ENCODE measurements at regions not wholly inside any gene's neighbourhood (a gene's known extent, or its start where the extent isn't known, plus 50 kb on each side); places are given as distances from the start of the nearest gene placed in this dataset.

- no peaks in the 10 kb centered on the region for H3K79me1 ChIP-seq (ENCODE audit: insufficient read depth, low read depth, low read length, poor library complexity, severe bottlenecking)
- peaks cover 0 to 3% (median 2%) of the 10 kb centered on the region in 3 experiments; a peak in 3 of 7 replicates for H3K36me3 Mint-ChIP-seq (ENCODE audit: insufficient read depth in 1 of 3, low read depth in 3 of 3)
These were observed 611.1 kb downstream of the NUF2 start for GRCh38 chr1:163932901-163933300.

More at GRCh38 chr1:163932901-163933300, 611.1 kb downstream of the NUF2 start:
- whole genome bisulfite sequencing (ENCODE audit: extremely low coverage, insufficient read length, low lambda C conversion rate), result no CpG with 5 or more reads among the region's 3 CpGs
- Histone ChIP-seq H4K5ac (ENCODE audit: insufficient read length, low read depth, low read length) (no peak overlapping the region), H3K27me3 (ENCODE audit: insufficient read depth, low read length) (no peaks in the 10 kb centered on the region), H3K4me1 (ENCODE audit: insufficient read depth, low read length) (peaks cover 2% of the 10 kb centered on the region; the same call in 1 of the 2 replicates), H2BK120ac (ENCODE audit: low read depth, low read length, poor library complexity, severe bottlenecking) (no peak overlapping the region), H3K27ac (ENCODE audit: insufficient read length, low read depth, low read length) (no peak overlapping the region), H3K4me2 (ENCODE audit: insufficient read depth, insufficient read length, low read length) (no peak overlapping the region), H4K91ac (ENCODE audit: insufficient read length, low read depth, low read length) (no peak overlapping the region), H2BK20ac (ENCODE audit: low read depth, low read length, poor library complexity, severe bottlenecking) (no peak overlapping the region), H2AK5ac (ENCODE audit: insufficient read length, low read length) (no peak overlapping the region), H3K18ac (ENCODE audit: insufficient read length, low read depth, low read length) (no peak overlapping the region), H3K23ac (ENCODE audit: insufficient read length, low read depth, low read length) (no peak overlapping the region), H2BK15ac (ENCODE audit: low read depth, low read length) (no peak overlapping the region), H4K20me1 (ENCODE audit: control insufficient read depth, insufficient read depth, insufficient read length) (no peaks in the 10 kb centered on the region), H3K9me3 (ENCODE audit: control insufficient read depth, low read depth, low read length) (no peaks in the 10 kb centered on the region), H3K14ac (ENCODE audit: insufficient read depth, low read length) (no peak overlapping the region), H3K9ac (ENCODE audit: extremely low read depth, insufficient read length, low read length) (no peak overlapping the region), H2BK12ac (ENCODE audit: insufficient read length, low read depth, low read length) (peak overlapping the region; percentile 50), H3K56ac (ENCODE audit: insufficient read length, low read depth, low read length) (no peak overlapping the region), H3K4ac (ENCODE audit: low read depth, low read length) (no peak overlapping the region), H3K23me2 (ENCODE audit: insufficient read length, low read depth, low read length, poor library complexity, severe bottlenecking) (no peaks in the 10 kb centered on the region), H4K8ac (replicated peaks; ENCODE audit: insufficient read length, low read depth, low read length) (no peak overlapping the region), H3T11ph (ENCODE audit: low read length) (no peak overlapping the region), H2BK5ac (ENCODE audit: insufficient read length, low read length) (no peak overlapping the region), H2AFZ (ENCODE audit: low read length) (no peak overlapping the region), H3K79me2 (ENCODE audit: insufficient read depth, low read length) (no peaks in the 10 kb centered on the region)
- no peak for DNase-seq
- TF ChIP-seq CTCF (conservative IDR thresholded peaks at IDR 0.05), result no peak
- no peak overlapping the region for H3K27ac Mint-ChIP-seq
- H3K27me3 Mint-ChIP-seq (ENCODE audit: low read depth), result no peaks in the 10 kb centered on the region
- peaks cover 2 to 5% of the 10 kb centered on the region in 2 experiments; a peak in 3 of 5 replicates for H3K9me3 Mint-ChIP-seq
- peaks cover 13 to 14% of the 10 kb centered on the region in 2 experiments for H3K4me1 Mint-ChIP-seq
- H3K4me3 Mint-ChIP-seq, result no peak overlapping the region
